SHP77 (cell line): ENCODE measurements at regions not wholly inside any gene's neighbourhood (a gene's known extent, or its start where the extent isn't known, plus 50 kb on each side); places are given as distances from the start of the nearest gene placed in this dataset.

Source experiments
- DNase-seq, 2 experiments: peaks; one replicate each; lab custom pipeline; 2025; lab: John Stamatoyannopoulos, UW

DNA sequence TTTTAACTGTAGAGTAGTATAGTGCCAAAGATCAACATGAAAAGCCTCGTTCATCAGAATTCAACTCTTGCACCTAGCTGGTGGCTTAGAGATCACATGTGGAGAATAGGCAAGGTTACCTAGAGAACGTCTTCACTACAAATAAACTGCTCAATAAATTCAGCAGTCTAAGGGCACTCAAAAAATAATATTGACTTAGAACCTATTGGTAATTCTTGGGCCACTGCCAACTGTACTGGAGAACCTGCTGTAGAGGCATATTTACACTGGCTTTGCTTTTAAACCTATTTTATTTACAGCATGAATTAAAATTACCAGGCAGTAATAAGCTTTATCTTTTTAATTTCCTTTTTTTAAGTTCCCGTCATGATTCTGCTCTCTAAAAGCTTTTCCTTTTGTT is 343.7 kb downstream of the PDHA2 start:
- DNase-seq = peak; percentile 26 to 35

DNA sequence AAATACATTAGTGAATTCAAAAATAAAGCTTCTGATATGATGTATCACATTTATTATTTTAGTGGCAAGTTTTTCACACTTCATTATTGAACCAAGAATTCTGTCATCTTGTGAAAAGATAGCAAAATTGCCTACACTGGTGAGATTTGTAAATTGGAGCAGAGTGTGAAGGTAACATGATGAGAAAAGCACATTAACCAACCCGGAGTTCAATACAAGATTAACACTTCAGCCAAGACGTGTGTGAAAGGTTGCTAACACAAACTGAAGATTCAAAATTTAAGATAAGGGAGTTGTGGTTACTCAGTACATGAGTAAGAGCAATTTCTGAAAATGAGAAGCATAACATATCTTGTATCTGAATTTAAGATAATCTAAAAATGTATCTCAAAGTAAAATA is 346.7 kb downstream of the PDHA2 start:
- DNase-seq = no peak

DNA sequence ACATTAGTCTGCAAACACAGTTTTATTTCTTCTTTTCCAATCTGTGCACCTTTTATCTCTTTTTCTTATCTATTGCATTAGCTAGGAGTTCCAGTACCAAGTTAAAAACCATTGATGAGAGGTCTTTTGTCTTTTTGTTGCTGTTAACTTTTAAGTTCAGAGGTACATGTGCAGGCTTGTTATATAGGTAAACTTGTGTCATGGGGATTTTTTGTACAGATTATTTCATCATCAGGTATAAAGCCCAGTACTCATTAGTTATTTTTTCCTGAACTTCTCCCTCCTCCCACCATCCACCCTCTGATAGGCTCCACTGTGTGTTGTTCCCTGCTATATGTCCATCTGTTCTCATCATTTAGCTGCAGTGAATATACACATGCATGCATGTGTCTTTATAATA is 349.9 kb downstream of the PDHA2 start:
- DNase-seq = no peak

DNA sequence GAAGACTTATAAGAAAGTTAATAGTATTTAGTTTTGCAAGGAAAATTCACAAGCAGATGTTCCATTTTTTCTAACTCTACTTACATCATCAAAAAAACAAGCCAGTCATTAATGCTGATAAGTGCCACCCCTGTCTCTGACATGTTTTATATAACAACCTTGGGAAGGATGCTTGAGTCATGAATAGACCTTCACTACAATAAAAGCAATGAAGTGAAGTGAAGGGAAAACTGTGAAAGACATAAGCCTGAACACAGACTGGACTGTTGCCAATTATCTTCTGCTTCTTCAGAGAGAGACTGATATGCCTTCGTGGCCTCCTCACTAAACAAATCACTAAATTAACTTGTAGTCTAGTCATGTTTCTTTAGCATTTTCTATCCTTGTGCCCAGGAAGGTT is 353.2 kb downstream of the PDHA2 start:
- DNase-seq = no peak

DNA sequence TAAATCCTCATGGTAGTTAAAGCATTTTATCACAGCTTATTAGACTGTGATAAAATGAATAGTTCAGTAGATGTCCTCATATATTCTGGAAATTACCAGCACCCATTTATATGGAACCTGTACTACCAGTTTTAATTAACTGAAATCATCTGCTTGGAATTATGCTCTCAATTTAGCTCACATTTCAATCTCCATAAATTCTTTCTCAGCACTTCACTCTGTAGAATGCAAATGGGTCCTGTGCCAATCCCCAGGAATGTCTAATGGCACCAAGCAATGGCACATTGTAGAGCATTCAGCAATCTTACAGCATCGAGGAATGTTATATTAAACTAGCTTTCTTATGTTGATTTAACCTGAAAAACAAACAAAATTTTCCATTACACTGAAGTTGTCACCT is 355.1 kb downstream of the PDHA2 start:
- no peak for DNase-seq

DNA sequence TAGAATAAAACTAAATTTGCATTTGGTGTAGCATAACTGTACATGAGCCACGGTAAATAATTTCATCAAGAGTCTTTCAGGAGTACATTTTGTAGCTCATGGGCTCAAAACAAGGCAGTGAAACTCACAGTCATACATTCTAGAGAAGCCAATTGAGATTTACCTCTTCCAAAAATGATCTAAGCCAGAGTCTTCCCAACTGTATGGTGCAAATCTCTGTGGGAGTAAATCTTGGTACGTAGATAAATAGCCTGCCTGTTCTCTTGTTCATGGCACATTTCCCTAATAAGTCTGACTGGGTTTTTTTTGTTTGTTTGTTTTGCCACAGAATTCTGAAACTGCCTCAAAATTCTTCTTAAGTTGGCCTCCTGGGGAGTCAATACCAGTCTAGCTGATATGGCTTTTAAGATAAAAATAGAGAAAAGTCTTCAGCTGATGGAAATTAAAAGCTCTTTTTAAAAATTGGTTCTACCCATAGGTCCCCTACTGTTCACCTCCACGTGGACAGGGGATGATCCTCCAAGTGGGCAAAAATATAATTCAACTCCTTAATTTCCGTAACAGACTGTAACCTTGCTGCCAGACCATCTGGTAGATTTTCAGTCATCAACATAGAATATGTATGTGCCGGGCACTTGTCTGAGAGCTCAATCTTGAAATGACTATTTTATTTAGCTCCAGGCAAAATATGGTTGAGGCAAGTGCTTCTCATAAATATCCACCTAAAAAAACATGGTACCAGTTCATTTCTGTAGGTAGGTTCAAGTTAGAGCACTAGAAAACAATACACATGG is 365.4 kb downstream of the PDHA2 start:
- DNase-seq = no peak

DNA sequence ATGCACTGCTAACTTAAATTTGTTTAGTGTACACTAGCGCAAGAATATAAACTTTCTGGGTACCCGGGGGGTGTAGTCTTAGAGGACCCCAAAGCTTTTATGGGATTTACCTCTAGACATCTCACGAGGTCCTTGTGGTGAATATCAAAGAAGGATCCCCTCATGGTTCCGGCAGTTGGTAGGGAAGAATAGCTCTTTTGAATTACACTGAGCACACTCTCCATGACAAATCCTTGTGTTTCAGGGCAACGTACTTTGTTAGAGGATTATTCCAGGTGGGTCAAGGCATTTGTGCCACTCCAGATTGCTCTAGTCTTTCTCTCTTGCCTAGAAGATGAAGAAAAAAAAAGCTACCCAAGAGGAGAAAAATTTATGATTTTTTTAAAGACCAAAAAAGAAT is 387.6 kb downstream of the PDHA2 start:
- DNase-seq = no peak

DNA sequence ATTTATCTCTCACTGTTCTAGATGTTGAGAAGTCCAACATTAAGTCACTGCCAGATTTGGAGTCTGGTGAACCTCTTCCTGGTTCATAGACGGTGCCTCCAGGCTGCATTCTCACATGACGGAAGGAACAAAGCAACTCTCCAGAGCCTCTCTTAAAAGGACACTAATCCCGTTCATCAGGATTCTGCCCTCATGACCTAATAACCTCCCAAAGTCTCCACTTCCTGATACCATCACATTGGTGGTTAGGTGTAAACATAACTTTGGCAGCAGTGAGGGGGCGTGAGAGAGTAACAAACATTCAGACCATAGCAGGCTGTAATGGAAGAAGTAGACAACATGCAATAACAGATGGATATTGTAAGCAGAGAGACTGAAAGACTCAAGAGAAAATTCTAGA is 388.6 kb downstream of the PDHA2 start:
- DNase-seq = no peak

DNA sequence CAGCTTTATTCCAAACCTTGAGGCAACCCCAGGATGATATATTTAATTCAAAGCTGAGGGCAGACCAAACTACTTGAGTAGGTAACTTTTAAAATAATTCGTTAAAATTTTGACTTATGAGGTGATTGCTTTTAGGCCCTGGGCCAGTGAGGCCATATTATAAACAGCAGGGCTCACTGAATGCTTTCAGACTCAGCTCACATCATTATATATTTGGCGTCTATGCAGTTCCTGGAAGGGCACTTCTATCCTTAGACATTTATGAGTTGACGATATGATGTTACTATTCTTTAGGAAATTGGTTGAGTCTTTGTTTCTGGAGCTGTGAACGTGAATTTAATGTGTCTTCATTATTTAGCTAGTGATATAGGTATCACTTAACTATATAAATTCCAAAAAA is 400.1 kb downstream of the PDHA2 start:
- DNase-seq = no peak

DNA sequence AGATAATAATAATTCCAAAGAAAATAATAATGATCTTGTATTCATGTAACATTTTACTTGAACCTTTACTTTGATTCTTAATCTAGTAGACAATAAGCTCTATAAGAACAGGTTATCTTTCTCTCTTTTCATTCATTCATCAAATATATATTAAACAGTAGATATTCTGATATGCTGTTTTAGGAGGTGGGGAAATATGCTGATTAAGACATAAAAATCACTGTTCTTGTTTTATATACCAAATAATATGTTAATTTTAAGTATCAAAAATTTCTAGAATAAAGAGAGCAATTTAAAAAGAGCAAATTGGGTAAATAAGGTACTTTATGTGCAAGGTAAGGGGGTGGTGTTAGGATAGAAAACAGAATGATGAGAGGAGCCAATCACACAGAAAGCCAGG is 401.9 kb downstream of the PDHA2 start:
- no peak for DNase-seq

DNA sequence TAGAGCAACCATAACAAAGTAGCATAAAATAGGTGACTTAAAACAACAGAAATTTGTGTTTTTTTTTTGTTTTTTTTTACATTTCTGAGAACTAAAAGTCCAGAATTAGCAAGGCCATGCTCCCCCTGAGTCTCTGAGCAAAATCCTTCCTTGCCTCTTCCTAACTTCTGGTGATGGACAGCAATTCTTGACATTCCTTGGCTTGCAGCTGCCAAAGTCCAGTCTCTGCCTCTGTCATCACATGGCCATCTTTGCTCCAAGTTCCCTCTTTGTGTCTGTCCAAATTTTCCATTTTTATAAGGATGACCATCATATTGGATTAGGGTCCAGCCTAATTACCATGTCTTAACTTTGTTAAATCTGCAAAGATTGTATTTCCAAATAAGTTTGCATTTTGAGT is 407.2 kb downstream of the PDHA2 start:
- DNase-seq = no peak

DNA sequence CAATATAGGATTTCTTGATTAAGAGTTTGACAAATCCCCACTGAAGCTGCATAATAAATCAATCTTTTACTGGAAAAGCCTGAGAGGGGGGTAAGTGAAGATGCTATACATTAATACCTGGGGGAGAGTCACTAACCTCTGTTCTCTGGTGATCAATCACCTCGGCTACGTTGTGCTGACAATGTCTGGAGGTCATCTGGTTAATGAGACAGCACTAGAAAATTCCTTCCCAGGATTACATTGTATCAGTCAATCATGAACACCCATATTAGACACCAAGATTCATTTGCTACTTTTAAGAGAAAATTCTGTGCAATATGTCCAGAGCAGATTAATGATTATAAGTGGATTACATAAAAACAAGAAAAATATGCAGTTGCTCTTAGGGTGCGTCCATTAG is 408.3 kb downstream of the PDHA2 start:
- no peak for DNase-seq

DNA sequence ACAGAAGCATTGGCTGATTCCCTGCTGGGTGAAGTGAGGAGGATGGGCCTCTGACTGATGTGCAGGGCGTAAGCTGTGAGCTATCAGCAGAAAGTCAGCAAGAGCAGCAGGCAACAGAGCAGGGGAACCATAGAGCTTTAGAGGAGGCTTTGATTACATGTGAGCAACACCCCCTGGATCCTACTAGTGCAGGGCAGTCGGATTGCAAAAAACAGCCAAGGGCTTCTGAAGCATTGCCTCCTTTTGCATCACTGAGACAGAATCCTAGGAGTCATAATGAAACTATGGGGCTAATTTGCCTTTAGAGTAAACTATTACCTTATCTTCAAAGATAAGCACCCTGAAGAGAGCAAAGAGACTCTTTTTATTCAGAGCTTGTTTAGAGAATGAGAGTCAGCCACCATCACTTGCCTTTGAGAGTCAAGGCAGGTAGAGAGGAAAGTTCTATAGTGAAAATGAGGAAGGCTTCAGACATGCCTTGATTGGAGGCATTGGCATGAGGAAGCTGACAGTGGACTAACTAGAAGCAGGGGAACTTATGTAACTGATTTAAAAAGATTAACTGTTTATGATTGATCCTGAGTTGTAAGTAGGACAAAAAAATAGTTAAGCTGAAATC is 420.3 kb downstream of the PDHA2 start:
- DNase-seq = no peak

DNA sequence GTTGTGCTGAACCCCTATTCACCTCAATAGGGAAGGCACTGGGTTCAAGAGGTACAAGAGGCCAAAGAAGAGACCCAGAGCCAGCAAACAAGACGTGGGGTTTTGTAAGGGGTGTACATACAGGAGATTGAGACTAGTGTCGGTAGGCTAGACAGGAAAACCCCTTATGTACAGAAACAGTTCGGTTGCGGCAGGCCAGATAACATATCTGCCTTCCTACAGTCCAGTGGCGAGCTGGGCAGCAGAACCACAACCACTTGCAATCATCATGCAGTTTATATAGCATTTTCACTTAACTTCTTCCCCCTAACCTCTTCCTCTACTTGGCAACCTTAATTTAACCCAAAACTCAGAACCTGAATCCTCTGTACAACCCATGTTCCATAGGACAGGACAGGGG is 422.2 kb downstream of the PDHA2 start:
- no peak for DNase-seq

DNA sequence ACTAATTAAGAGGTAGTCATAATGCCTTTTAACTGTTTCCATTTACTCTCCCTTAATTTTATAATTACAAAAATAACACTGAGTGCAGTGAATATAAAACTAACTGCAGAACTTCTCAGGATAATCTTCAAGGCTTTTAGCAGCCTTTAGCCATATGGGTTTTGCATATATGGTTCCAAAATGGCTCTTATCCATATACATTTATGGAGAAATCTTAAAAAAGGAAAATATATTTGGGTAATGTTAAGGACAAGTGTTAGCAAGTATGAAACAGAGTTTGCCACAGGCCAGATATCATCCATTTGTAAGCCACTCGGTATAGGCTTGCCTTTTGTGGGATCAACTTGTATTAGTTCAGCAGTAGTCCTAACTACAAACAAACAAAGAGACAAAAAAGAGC is 423.4 kb downstream of the PDHA2 start:
- DNase-seq = no peak

DNA sequence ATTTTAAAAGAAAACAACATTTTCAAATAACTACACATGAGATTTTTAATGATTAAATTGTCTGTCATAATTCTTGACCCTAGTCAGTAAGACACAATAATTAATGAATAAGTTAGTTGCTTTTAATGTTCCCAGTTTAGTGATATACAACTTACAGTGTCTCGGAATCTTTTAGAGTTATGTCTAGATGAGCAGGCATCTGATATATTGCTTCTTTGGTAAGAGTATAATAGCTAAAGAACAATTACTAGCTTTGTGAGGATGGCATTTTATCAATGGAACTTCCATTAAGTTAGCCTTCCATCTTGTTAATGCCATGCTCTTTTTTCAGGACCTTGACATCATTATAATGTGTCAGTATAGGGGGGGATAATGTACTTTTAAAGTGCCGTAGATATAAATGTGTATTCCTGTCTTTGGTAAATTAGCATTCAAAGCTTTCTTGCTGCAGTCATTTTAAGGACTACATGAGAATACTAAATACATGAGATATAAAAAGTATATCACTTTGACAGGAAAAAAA is 425.1 kb downstream of the PDHA2 start:
- DNase-seq = no peak

DNA sequence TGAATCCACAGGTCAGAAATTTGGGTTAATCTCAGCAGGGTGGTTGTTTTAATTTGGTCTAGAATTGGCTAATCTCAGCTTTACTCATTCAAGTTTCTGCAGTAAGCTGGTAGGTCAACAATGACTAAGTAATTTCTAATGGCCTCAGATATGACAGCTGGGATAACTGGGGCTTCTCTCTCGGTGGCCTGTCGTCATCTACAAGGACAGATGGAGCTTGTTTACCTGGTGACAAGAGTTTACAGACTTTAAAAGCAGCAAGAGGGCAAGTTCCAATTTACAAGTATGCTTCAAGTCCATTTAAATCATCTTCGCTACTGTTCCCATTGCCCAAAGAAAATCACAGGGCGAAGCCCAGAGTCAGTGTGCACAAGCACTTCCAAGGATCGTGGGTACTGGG is 453.9 kb downstream of the PDHA2 start:
- DNase-seq = peak in 1 of 2 experiments; percentile 9

DNA sequence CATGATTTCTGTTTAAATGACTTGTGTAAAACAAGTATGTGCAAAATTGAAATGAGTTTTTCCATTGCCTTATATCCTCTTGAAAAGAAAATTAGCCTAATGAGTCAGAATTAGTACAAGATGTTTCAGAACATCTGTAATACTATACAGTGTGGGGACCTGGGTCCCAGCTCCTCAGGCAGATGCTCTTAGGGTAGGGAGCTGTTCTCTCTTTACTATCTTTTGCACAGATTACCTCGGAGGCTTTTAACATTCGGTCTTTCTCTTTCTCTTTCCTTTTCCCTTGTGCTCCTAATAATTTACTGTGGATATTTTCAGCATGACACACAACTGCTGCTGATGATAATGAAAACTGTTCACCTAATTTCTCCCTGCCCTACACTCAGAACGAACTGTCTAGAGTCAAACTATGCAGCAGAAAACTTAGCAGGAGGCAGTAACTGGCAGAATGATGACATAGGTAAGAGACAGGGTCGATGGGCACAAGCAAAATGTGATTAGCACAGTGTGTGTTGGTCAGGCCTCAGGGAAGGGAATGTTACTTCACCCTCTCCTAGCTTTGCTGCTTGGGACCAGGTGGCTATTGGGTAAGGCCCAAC is 455.3 kb downstream of the PDHA2 start:
- no peak for DNase-seq

DNA sequence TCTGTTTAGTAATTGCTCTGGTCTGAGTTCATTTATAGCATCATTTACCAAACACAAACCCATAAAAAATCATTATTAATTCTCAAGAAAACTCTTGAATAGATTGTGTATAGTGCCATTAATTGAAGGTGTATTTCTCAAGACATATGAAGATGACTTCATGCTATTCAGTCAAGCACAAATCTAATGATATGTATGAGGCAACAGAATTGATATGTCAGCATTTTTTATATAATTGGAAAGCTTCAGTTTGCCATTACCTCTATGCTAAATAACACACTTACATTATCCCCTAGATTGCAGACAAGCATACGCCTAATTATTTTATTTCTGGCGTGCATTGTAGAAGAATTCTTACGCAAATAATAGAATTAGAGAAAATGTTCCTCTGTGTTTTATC is 461.8 kb downstream of the PDHA2 start:
- DNase-seq = no peak

DNA sequence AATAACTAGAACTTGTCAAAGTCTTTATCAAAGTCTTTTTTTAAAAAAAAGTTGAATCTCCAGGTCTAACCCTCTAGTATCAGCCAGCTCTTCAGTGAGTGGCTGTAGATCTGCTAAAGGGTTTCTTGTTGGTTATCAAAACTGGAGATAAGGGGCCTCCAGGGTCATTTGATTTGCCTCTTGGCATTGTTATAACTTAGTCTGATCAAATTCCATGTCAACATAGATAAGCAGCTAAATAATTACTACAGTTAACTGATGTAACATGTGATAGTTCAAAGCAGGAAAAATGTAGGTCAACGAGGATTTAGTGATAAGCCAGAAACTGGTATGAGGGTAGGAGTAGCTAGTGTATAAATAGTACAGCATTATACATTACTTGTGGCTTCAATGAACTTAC is 465.1 kb downstream of the PDHA2 start:
- no peak for DNase-seq

DNA sequence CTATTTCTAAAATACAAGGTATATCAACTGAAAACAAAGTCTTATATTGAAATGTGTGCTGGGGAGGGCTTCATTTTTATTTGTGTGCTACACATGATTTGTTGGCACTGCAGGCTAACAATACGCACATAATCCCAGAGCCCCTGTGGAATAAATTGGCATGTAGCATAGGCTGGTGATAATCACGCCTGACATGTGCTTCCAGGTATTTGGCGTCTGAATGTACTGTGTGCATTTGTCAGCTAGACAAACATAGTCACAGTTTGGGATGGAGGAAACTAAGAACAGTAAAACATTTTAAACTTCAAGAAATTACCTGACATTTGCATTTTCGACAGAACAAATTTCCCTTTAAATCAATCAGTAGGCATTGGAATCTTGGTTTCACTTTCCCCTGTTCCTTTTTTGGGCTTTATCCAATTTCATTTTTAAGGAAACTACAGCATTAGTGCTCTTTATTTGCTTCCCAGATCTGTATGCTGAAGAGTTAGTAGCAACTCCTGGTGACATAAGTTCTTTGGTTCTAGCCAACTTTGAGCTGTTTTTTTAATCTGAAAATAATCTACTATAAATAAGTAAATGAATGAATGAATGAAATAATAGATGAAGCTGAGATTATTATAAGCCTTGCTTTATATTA is 472.3 kb downstream of the PDHA2 start:
- DNase-seq = no peak

DNA sequence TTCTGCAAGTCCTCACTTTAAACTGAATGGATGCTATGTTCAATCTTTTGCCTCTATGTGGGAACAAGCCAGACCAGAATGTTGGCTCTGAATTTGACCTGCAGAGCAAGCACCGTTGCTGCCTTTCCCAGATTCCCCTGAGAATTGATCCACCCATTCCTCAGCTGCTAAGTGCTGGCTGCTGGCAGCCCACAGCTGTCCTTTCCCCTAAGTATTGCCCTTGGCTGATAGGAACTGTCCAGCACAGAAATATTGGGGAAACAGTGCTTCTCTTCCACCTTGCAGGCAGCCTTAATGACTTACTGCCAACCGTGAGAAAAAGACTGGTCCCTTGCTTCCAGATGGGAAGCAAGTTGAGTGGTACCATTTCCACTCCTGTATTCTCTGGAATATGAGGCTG is 475.9 kb downstream of the PDHA2 start:
- DNase-seq = no peak

DNA sequence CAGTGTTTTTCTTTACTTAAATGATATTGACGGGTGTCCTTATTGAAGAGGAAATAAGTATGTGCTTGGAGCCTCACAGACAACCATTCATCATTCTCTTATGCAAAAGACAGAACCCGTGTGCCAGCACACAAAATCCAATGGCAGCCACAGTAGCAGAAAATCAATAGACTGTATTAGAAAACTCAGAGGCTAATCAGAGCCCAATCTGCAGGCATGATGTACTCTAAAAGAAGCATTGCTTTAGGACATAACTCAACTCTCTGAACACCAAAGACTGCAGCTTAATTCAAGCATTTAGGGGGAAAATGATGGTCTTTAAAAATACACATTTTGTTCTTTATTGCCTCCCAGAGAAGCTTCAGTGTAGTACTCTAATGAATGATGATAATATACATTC is 476.9 kb downstream of the PDHA2 start:
- DNase-seq = no peak
